H1 (cell line): ENCODE measurements at regions not wholly inside any gene's neighbourhood (a gene's known extent, or its start where the extent isn't known, plus 50 kb on each side); places are given as distances from the start of the nearest gene placed in this dataset.

Source experiments
- CTCF ChIA-PET: fragments of 300-600 bp; sonication (Branson Sonifier 250); formaldehyde crosslinking; loops from one replicate; lab custom pipeline; 2021; ENCODE audit not compliant: partially characterized antibody; lab: Charles Lee
- POLR2A ChIA-PET: fragments of 300-600 bp; sonication (Branson Sonifier 250); formaldehyde crosslinking; loops from one replicate; lab custom pipeline; 2021; ENCODE audit warnings: inconsistent platforms; ENCODE audit not compliant: partially characterized antibody; lab: Charles Lee
- DNase-seq, 2 experiments: peaks; one replicate each; pipeline versions ENCODE4 v3.0.0 to v3.0.0-alpha.2; 2010 to 2022; ENCODE audit warnings: low spot score in 2 of 2, low read depth in 1 of 2, mixed read lengths in 1 of 2
- FAIRE-seq: peaks from 2 replicates; lab custom pipeline; 2011; peaks lifted over from hg19 to GRCh38; lab: Jason Lieb, UNC
- H2AFZ ChIP-seq: 2 replicates; pipeline ENCODE4 v1.8.1; 2012; ENCODE audit warnings: low read length, inconsistent platforms
- H2AK5ac ChIP-seq: 2 replicates; pipeline ENCODE4 v1.6.1; 2013; ENCODE audit warnings: low read depth, low read length
- H2BK120ac ChIP-seq: replicated peaks from 2 replicates; pipeline ENCODE3; 2013; ENCODE audit warnings: low read depth, low read length, inconsistent platforms
- H2BK12ac ChIP-seq: 2 replicates; pipeline ENCODE4 v1.6.1; 2013; ENCODE audit warnings: low read depth, low read length
- H2BK15ac ChIP-seq: 2 replicates; pipeline ENCODE4 v1.6.1; 2013; ENCODE audit warnings: low read length
- H2BK20ac ChIP-seq: 2 replicates; pipeline ENCODE4 v1.6.1; 2013; ENCODE audit warnings: low read length
- H2BK5ac ChIP-seq: 2 replicates; pipeline ENCODE4 v1.6.1; 2013; ENCODE audit warnings: low read depth, low read length
- H3K14ac ChIP-seq: 2 replicates; pipeline ENCODE4 v1.6.1; 2013; ENCODE audit warnings: inconsistent platforms; ENCODE audit not compliant: insufficient read length
- H3K18ac ChIP-seq: 2 replicates; pipeline ENCODE4 v1.6.1; 2013; ENCODE audit warnings: low read length; ENCODE audit errors: extremely low read depth
- H3K23ac ChIP-seq: 2 replicates; pipeline ENCODE4 v1.6.1; 2013; ENCODE audit warnings: inconsistent platforms; ENCODE audit not compliant: insufficient read length
- H3K23me2 ChIP-seq: 2 replicates; pipeline ENCODE4 v1.6.1; 2013; ENCODE audit warnings: low read depth, low read length
- H3K27ac ChIP-seq: 2 replicates; pipeline ENCODE4 v1.6.1; 2011; ENCODE audit warnings: low read depth, low read length, inconsistent platforms
- H3K27me3 ChIP-seq, 4 experiments: replicated peaks in 1 of 4; 1 replicate in 1 of 4; 2 replicates in 3 of 4; pipeline versions ENCODE4 v1.6.1 to v1.8.1; 2011 to 2013; ENCODE audit warnings: low read length in 3 of 4, mild to moderate bottlenecking in 3 of 4, inconsistent platforms in 2 of 4, mixed read lengths in 2 of 4, moderate library complexity in 1 of 4; ENCODE audit not compliant: control insufficient read depth in 3 of 4, insufficient read depth in 3 of 4; ENCODE audit errors: extremely low read depth in 1 of 4
- H3K36me3 ChIP-seq, 4 experiments: 2 replicates each; pipeline versions ENCODE4 v1.6.1 to v1.8.1; 2011 to 2013; ENCODE audit warnings: mild to moderate bottlenecking in 4 of 4, low read length in 3 of 4, moderate library complexity in 2 of 4, control low read depth in 1 of 4, inconsistent platforms in 1 of 4; ENCODE audit not compliant: insufficient read depth in 4 of 4, control insufficient read depth in 2 of 4
- H3K4ac ChIP-seq: replicated peaks from 2 replicates; pipeline ENCODE3; 2013; ENCODE audit warnings: low read length, low read depth, mixed read lengths, inconsistent platforms; ENCODE audit not compliant: insufficient read length
- H3K4me1 ChIP-seq, 4 experiments: replicated peaks in 1 of 4; 1 replicate in 1 of 4; 2 replicates in 3 of 4; pipeline versions ENCODE4 v1.6.1 to v1.8.1; 2011 to 2013; ENCODE audit warnings: low read length in 3 of 4, inconsistent platforms in 2 of 4, mixed read lengths in 1 of 4; ENCODE audit not compliant: insufficient read depth in 4 of 4, control insufficient read depth in 3 of 4
- H3K4me2 ChIP-seq, 2 experiments: 2 replicates each; pipeline versions ENCODE4 v1.6.1 to v1.8.1; 2011 to 2013; ENCODE audit warnings: low read depth in 2 of 2, low read length in 2 of 2, control low read depth in 1 of 2, inconsistent platforms in 1 of 2, mild to moderate bottlenecking in 1 of 2; ENCODE audit not compliant: insufficient read depth in 1 of 2
- H3K4me3 ChIP-seq, 4 experiments: fragments of 200-600, 300-600 bp in 1 of 4; sonication (generic), shearing (Covaris generic), sonication (Bioruptor Twin) in 1 of 4; 2 replicates each; pipeline versions ENCODE4 v1.5.1 to v1.8.1; 2011 to 2016; ENCODE audit warnings: low read length in 4 of 4, low read depth in 3 of 4, control low read depth in 2 of 4, inconsistent platforms in 2 of 4, mild to moderate bottlenecking in 2 of 4, mixed read lengths in 1 of 4, moderate library complexity in 1 of 4; ENCODE audit not compliant: insufficient read depth in 2 of 4; ENCODE audit errors: extremely low read depth in 1 of 4
- H3K56ac ChIP-seq: replicated peaks from 2 replicates; pipeline ENCODE3; 2013; ENCODE audit warnings: low read depth, mild to moderate bottlenecking, mixed read lengths, low read length, inconsistent platforms; ENCODE audit not compliant: insufficient read length
- H3K79me1 ChIP-seq: 2 replicates; pipeline ENCODE4 v1.6.1; 2013; ENCODE audit warnings: low read depth, low read length, control low read depth
- H3K79me2 ChIP-seq, 2 experiments: 2 replicates each; pipeline versions ENCODE4 v1.6.1 to v1.8.1; 2012 to 2013; ENCODE audit warnings: low read length in 2 of 2, mild to moderate bottlenecking in 2 of 2, inconsistent platforms in 1 of 2; ENCODE audit not compliant: insufficient read depth in 2 of 2, control insufficient read depth in 1 of 2
- H3K9ac ChIP-seq, 4 experiments: replicated peaks in 1 of 4; 1 replicate in 1 of 4; 2 replicates in 3 of 4; pipeline versions ENCODE4 v1.6.1 to v1.8.1; 2011 to 2013; ENCODE audit warnings: low read depth in 3 of 4, low read length in 3 of 4, control low read depth in 2 of 4, mild to moderate bottlenecking in 2 of 4, moderate library complexity in 2 of 4, inconsistent platforms in 1 of 4; ENCODE audit errors: extremely low read depth in 1 of 4
- H3K9me3 ChIP-seq, 2 experiments: 2 replicates each; pipeline versions ENCODE4 v1.6.1 to v1.8.1; 2012 to 2013; ENCODE audit warnings: mild to moderate bottlenecking in 2 of 2, moderate library complexity in 2 of 2, control low read depth in 1 of 2, inconsistent platforms in 1 of 2, low read depth in 1 of 2, low read length in 1 of 2, mixed read lengths in 1 of 2; ENCODE audit not compliant: insufficient read depth in 2 of 2
- H4K20me1 ChIP-seq, 2 experiments: replicated peaks in 1 of 2; 2 replicates each; pipeline versions ENCODE3 to v1.8.1; 2011 to 2013; ENCODE audit warnings: inconsistent platforms in 2 of 2, low read length in 2 of 2, mild to moderate bottlenecking in 1 of 2; ENCODE audit not compliant: insufficient read depth in 2 of 2, control insufficient read depth in 1 of 2
- H4K5ac ChIP-seq: 2 replicates; pipeline ENCODE4 v1.6.1; 2013; ENCODE audit warnings: low read length, low read depth, mixed read lengths, inconsistent platforms; ENCODE audit not compliant: insufficient read length
- H4K8ac ChIP-seq: 2 replicates; pipeline ENCODE4 v1.8.0; 2013; ENCODE audit warnings: mild to moderate bottlenecking, moderate library complexity, low read length, inconsistent platforms; ENCODE audit not compliant: insufficient read depth; ENCODE audit errors: extremely low read depth
- H4K91ac ChIP-seq: replicated peaks from 2 replicates; pipeline ENCODE3; 2013; ENCODE audit warnings: low read length, mixed read lengths, inconsistent platforms; ENCODE audit not compliant: insufficient read length
- ATF3 ChIP-seq: IDR thresholded peaks from 2 replicates; pipeline ENCODE4 v1.6.1; 2011; ENCODE audit warnings: low read depth, mild to moderate bottlenecking, low read length; ENCODE audit not compliant: insufficient read depth
- BCL11A ChIP-seq, 2 experiments: IDR thresholded peaks; one replicate each; pipeline ENCODE4 v1.6.1; 2011; ENCODE audit warnings: low read depth in 2 of 2, low read length in 2 of 2, mild to moderate bottlenecking in 2 of 2
- BRCA1 ChIP-seq: IDR thresholded peaks from 2 replicates; pipeline ENCODE4 v1.6.1; 2012; ENCODE audit warnings: low read depth, low read length, improper control_type of control experiment
- CTBP2 ChIP-seq: IDR thresholded peaks from 2 replicates; pipeline ENCODE4 v1.7.0; 2011; ENCODE audit warnings: borderline replicate concordance, mild to moderate bottlenecking, moderate library complexity, mixed read lengths, low read length; ENCODE audit not compliant: insufficient read depth, insufficient read length
- KDM1A ChIP-seq: fragments of 200-600, 300-600 bp; sonication (generic); IDR thresholded peaks from 2 replicates; pipeline ENCODE4 v1.7.1; 2016; ENCODE audit warnings: mild to moderate bottlenecking, low read length, borderline replicate concordance
- KDM5A ChIP-seq: fragments of 200-600 bp; IDR thresholded peaks from 2 replicates; pipeline ENCODE4 v1.7.1; 2012; ENCODE audit warnings: mild to moderate bottlenecking, low read length, inconsistent platforms, mixed read lengths
- NRF1 ChIP-seq: IDR thresholded peaks from 2 replicates; pipeline ENCODE4 v1.6.1; 2011; ENCODE audit warnings: mild to moderate bottlenecking, low read depth, low read length, improper control_type of control experiment
- RBBP5 ChIP-seq: IDR thresholded peaks from 2 replicates; pipeline ENCODE4 v1.7.1; 2012; ENCODE audit warnings: low read depth, mild to moderate bottlenecking, inconsistent platforms, low read length, moderate library complexity, borderline replicate concordance
- RNF2 ChIP-seq: fragments of 200-900, 300-1000 bp; sonication (generic); IDR thresholded peaks from 2 replicates; pipeline ENCODE4 v1.7.1; 2016; ENCODE audit warnings: borderline replicate concordance, low read depth, mild to moderate bottlenecking, antibody characterized with exemption, low read length; ENCODE audit not compliant: poor library complexity, severe bottlenecking; ENCODE audit errors: missing control alignments
- SIN3A ChIP-seq, 2 experiments: IDR thresholded peaks in 1 of 2; conservative IDR thresholded peaks in 1 of 2; 2 replicates each; pipeline ENCODE4 v1.6.1; 2011 to 2012; ENCODE audit warnings: low read length in 2 of 2, improper control_type of control experiment in 1 of 2, low read depth in 1 of 2, mild to moderate bottlenecking in 1 of 2
- SP4 ChIP-seq: IDR thresholded peaks from 2 replicates; pipeline ENCODE4 v1.6.1; 2012; ENCODE audit warnings: low read length, inconsistent platforms
- SRF ChIP-seq: IDR thresholded peaks from 2 replicates; pipeline ENCODE4 v1.6.1; 2011; ENCODE audit warnings: mild to moderate bottlenecking, low read depth, low read length, moderate library complexity
- SUZ12 ChIP-seq: fragments of 200-600 bp; sonication (generic); IDR thresholded peaks from 2 replicates; pipeline ENCODE4 v1.6.1; 2012; ENCODE audit warnings: mild to moderate bottlenecking, inconsistent platforms, low read length, moderate library complexity, mixed read lengths
- whole genome bisulfite sequencing, 2 experiments: shearing (Covaris generic) in 1 of 2; methylation state at CpG; one replicate each; pipeline versions ENCODE4 v1.1.6 to v1.1.7; 2013 to 2015; ENCODE audit warnings: low lambda C conversion rate in 2 of 2, mixed read lengths in 2 of 2, inconsistent platforms in 1 of 2, low coverage in 1 of 2, missing lambda C conversion rate in 1 of 2; ENCODE audit not compliant: insufficient replicate concordance in 2 of 2, insufficient coverage in 1 of 2, insufficient read length in 1 of 2; ENCODE audit errors: extremely low coverage in 1 of 2, missing lambda C conversion rate in 1 of 2; 5-methylcytosine and 5-hydroxymethylcytosine counted together

DNA sequence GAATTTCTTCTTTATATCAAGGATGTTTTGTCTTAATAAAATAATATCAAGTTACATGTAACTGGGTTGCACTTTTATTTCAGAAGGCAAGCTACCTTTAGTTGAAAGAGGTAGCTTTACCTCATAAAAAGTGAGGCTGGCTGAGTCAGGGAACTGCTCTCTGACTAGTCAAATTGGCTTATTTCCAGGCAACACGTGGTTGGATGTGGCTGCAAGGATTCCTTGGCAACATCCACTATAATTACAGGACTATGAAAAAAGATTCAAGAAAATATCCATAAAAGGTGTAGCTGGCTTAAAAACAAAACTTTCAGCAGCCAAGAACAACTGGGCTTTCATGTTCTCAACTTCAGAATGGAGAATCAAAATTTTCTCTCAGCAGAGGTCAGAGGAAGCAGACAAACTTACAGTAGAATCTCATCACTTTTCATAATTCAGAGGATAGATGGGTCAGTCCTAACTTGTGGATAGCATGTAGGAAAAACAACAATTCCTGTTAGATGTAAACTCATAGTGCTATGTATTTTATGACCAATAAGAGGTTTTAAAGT, 779.1 kb downstream of the MECOM start:
- WGBS, 2 experiments = 56% methylated on average over 1 of the region's 1 CpG; no CpG with 5 or more reads in 1 of the 2 experiments
- Histone ChIP-seq H3K18ac (no peak overlapping the region), H2BK120ac (no peak overlapping the region), H2BK15ac (no peak overlapping the region), H3K4ac (no peak overlapping the region), H3K23ac (no peak overlapping the region), H2BK5ac (no peak overlapping the region), H4K20me1 (no peaks in the 10 kb centered on the region), H3K56ac (no peak overlapping the region), H3K79me2 (no peaks in the 10 kb centered on the region), H4K5ac (no peak overlapping the region), H3K9ac (no peak overlapping the region), H4K8ac (no peak overlapping the region), H3K27ac (no peak overlapping the region), H3K14ac (no peak overlapping the region), H3K4me1 (no peaks in the 10 kb centered on the region; a peak in 1 of 7 replicates), H3K36me3 (no peaks in the 10 kb centered on the region), H3K27me3 (no peaks in the 10 kb centered on the region), H3K79me1 (no peaks in the 10 kb centered on the region), H2AK5ac (no peak overlapping the region), H4K91ac (no peak overlapping the region), H3K23me2 (no peaks in the 10 kb centered on the region), H2BK20ac (no peak overlapping the region), H3K9me3 (no peaks in the 10 kb centered on the region), H3K4me2 (no peak overlapping the region), H2AFZ (no peak overlapping the region), H3K4me3 (no peak overlapping the region), H2BK12ac (no peak overlapping the region)
- CTCF ChIA-PET = interaction anchor here (1.2 to 3.5 kb wide), 3 partner anchors 19 to 334 kb away, joined by 3 to 16 read pairs (median 8); no protein-coding TSS in a partner anchor
- DNase-seq = no peak
- POLR2A ChIA-PET = no interaction called here
- no peak for FAIRE-seq
- no peak for TF ChIP-seq NRF1
- no peak for TF ChIP-seq BRCA1
- TF ChIP-seq RBBP5 = no peak
- TF ChIP-seq SUZ12 = no peak
- no peak for TF ChIP-seq KDM5A
- TF ChIP-seq CTBP2 = no peak
- no peak for TF ChIP-seq ATF3
- no peak for TF ChIP-seq SRF
- no peak for TF ChIP-seq KDM1A
- no peak for TF ChIP-seq SP4
- no peak for TF ChIP-seq BCL11A (IDR thresholded peaks at IDR 0.05; ENCODE audit: low read depth in 2 of 2, low read length in 2 of 2)
- TF ChIP-seq SIN3A (conservative IDR thresholded peaks at IDR 0.05 in 1 of 2, IDR thresholded peaks at IDR 0.05 in 1 of 2; ENCODE audit: low read depth in 1 of 2, low read length in 2 of 2) = no peak
- no peak for TF ChIP-seq RNF2
